Upper lobe of left lung (tissue), 4 donors: ENCODE measurements at regions not wholly inside any gene's neighbourhood (a gene's known extent, or its start where the extent isn't known, plus 50 kb on each side); places are given as distances from the start of the nearest gene placed in this dataset.

Source experiments
- POLR2A ChIP-seq, 4 donors: fragments of 450-650 bp; IDR thresholded peaks; one replicate each; pipeline ENCODE4 v1.5.1; 2016 to 2017; ENCODE audit warnings: antibody characterized with exemption in 4 of 4, mild to moderate bottlenecking in 2 of 4
- POLR2AphosphoS5 ChIP-seq, 2 donors: sonication (generic); formaldehyde crosslinking; IDR thresholded peaks; one replicate each; pipeline ENCODE4 v1.5.1; 2017; ENCODE audit warnings: antibody characterized with exemption in 2 of 2
- TF ChIP-seq, protein P1 (sequence below), 6 experiments: fragments of 450-650 bp in 4 of 6; fragments of 200-600 bp in 2 of 6; sonication (generic) in 2 of 6; IDR thresholded peaks; one replicate each; pipeline ENCODE4 v1.5.1; 2016 to 2019; ENCODE audit warnings: antibody characterized with exemption in 6 of 6

DNA sequence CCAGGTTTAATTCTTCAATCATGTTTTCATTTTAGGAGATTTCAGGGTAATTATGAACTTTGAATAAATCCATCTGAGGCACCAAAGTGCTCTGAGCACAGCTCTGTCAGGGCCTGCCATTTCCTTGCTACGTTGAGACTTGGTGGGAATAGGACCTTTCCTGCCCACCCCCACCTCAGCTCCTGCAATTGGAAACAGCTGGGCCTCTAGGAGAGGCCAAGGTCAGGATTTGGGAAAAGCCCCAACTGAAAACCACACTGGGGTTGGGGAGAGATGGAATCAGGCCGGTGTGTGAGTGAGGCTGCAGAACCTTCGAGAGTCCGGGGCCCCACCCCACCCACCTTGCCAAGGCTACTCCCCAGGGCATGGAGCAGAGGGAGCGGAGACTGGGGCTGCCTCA, 212.7 kb upstream of the BCOR start:
- TF ChIP-seq, protein P1, sequence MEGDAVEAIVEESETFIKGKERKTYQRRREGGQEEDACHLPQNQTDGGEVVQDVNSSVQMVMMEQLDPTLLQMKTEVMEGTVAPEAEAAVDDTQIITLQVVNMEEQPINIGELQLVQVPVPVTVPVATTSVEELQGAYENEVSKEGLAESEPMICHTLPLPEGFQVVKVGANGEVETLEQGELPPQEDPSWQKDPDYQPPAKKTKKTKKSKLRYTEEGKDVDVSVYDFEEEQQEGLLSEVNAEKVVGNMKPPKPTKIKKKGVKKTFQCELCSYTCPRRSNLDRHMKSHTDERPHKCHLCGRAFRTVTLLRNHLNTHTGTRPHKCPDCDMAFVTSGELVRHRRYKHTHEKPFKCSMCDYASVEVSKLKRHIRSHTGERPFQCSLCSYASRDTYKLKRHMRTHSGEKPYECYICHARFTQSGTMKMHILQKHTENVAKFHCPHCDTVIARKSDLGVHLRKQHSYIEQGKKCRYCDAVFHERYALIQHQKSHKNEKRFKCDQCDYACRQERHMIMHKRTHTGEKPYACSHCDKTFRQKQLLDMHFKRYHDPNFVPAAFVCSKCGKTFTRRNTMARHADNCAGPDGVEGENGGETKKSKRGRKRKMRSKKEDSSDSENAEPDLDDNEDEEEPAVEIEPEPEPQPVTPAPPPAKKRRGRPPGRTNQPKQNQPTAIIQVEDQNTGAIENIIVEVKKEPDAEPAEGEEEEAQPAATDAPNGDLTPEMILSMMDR (IDR thresholded peaks at IDR 0.05): no peak
- no peak for TF ChIP-seq POLR2A (IDR thresholded peaks at IDR 0.05)
- TF ChIP-seq POLR2AphosphoS5 (IDR thresholded peaks at IDR 0.05): no peak
